ENCODE measurements at regions not wholly inside any gene's neighbourhood (a gene's known extent, or its start where the extent isn't known, plus 50 kb on each side); places are given as distances from the start of the nearest gene placed in this dataset.

- no peak for DNase-seq
- TF ChIP-seq POLR2A (IDR thresholded peaks at IDR 0.05) = no peak
- no peak for TF ChIP-seq CTCF (IDR thresholded peaks at IDR 0.05)
Measured at GRCh38 chr20:11411765-11412164, 505.9 kb upstream of the BTBD3 start.

DNA sequence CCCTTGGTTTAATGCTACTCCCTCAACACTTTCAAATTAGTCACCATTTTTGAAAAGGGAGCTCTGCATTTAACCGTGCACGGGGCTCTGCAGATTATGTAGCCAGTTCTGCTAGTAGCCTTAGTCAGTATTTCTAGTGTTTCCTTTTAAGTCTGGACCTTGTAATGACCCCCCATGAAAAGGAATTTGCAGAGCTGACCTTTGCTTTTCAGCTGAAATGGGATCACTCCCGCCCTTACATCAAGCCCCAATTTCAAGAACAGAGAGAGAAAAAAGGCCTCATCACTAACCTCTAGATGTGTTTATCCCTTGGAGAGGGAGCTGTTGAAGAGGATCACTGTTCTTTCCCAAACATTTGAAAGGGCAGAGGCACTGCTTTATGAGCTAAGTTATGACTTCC lies 490.7 kb upstream of the BTBD3 start:
- Histone ChIP-seq H3K9me3 (no peaks in the 10 kb centered on the region), H3K4me1 (no peaks in the 10 kb centered on the region), H3K36me3 (no peaks in the 10 kb centered on the region), H3K27me3 (no peaks in the 10 kb centered on the region), H3K27ac (no peak overlapping the region), H3K4me3 (no peak overlapping the region)
- no peak for DNase-seq
- TF ChIP-seq POLR2A (IDR thresholded peaks at IDR 0.05) (no peak), CTCF (IDR thresholded peaks at IDR 0.05) (no peak)

More at GRCh38 chr20:11411765-11412164, 505.9 kb upstream of the BTBD3 start:
- H3K36me3 ChIP-seq = no peaks in the 10 kb centered on the region
- H3K27me3 ChIP-seq = no peaks in the 10 kb centered on the region
- no peak overlapping the region for H3K4me3 ChIP-seq
- no peaks in the 10 kb centered on the region for H3K4me1 ChIP-seq
- H3K9me3 ChIP-seq = no peaks in the 10 kb centered on the region
- no peak overlapping the region for H3K27ac ChIP-seq

DNA sequence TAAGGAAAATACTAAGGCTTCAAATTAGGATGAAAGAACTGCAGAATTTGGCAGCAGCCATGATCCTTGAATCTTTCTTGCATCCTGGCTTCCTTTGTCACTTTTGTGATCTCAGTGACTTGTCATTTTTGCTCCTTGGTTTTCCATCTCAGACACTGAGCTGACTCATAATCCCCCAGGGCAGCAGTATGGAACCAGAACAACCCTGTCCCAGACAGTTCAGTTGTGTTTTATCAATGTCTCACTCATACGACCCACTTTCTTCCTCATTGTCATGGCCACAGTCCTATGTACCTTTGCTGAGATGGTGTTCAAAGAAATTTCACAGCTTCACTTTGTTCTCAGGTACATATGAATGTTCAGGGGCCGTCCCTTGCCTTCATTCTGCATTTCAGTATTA lies 488.5 kb upstream of the BTBD3 start:
- no peak overlapping the region for H3K27ac ChIP-seq
- DNase-seq = no peak
- H3K36me3 ChIP-seq = no peaks in the 10 kb centered on the region
- H3K4me3 ChIP-seq = no peak overlapping the region
- TF ChIP-seq POLR2A (IDR thresholded peaks at IDR 0.05) (no peak), CTCF (IDR thresholded peaks at IDR 0.05) (no peak)
- H3K4me1 ChIP-seq = no peaks in the 10 kb centered on the region
- no peaks in the 10 kb centered on the region for H3K27me3 ChIP-seq
- no peaks in the 10 kb centered on the region for H3K9me3 ChIP-seq

GRCh38 chr20:11429889-11430519 lies 487.7 kb upstream of the BTBD3 start:
- Histone ChIP-seq H3K9me3 (no peaks in the 10 kb centered on the region), H3K27ac (no peak overlapping the region), H3K4me1 (no peaks in the 10 kb centered on the region), H3K36me3 (no peaks in the 10 kb centered on the region), H3K4me3 (no peak overlapping the region), H3K27me3 (no peaks in the 10 kb centered on the region)
- no peak for DNase-seq
- TF ChIP-seq POLR2A (IDR thresholded peaks at IDR 0.05) (no peak), CTCF (IDR thresholded peaks at IDR 0.05) (no peak)

GRCh38 chr20:11430652-11431051 lies 487.0 kb upstream of the BTBD3 start:
- Histone ChIP-seq H3K27me3 (no peaks in the 10 kb centered on the region), H3K4me1 (no peaks in the 10 kb centered on the region), H3K9me3 (no peaks in the 10 kb centered on the region), H3K4me3 (no peak overlapping the region), H3K27ac (no peak overlapping the region), H3K36me3 (no peaks in the 10 kb centered on the region)
- TF ChIP-seq CTCF (IDR thresholded peaks at IDR 0.05) = no peak
- TF ChIP-seq POLR2A (IDR thresholded peaks at IDR 0.05) = no peak
- no peak for DNase-seq

DNA sequence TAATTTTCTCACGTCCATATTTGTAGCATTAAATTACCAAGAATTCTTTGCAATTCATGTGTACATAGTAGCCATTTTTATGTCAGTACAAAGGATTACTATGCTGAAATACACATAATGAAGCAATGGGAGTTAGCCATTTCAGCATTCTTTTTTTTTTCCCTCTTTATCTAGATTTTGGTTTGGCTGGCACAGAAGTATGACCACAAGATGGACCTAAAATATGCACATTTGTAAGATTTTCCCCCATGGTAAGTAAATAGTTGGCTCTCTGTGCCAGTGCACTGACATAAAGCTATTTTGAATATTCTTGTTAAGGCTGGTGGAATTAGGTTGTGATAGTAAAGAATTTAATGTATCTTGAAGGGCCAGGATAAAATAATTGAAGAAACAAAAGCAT lies 486.1 kb upstream of the BTBD3 start:
- no peak for DNase-seq
- Histone ChIP-seq H3K27ac (no peak overlapping the region), H3K27me3 (no peaks in the 10 kb centered on the region), H3K9me3 (no peaks in the 10 kb centered on the region), H3K4me3 (no peak overlapping the region), H3K4me1 (no peaks in the 10 kb centered on the region), H3K36me3 (no peaks in the 10 kb centered on the region)
- TF ChIP-seq POLR2A (IDR thresholded peaks at IDR 0.05) = no peak
- no peak for TF ChIP-seq CTCF (IDR thresholded peaks at IDR 0.05)

Data from Peyer's patch (tissue), 4 donors.